Spleen (tissue), 11 donors: ENCODE measurements at regions not wholly inside any gene's neighbourhood (a gene's known extent, or its start where the extent isn't known, plus 50 kb on each side); places are given as distances from the start of the nearest gene placed in this dataset.

Experiments
- DNase-seq: peaks from one replicate; pipeline ENCODE4 v3.0.0-alpha.2; 2020
- H3K27ac ChIP-seq, 8 donors: fragments of 200-600 bp; sonication (generic) in 7 of 8; 1 replicate in 4 of 8; 2 replicates in 4 of 8; pipeline versions ENCODE4 v1.5.0 to v1.8.0; 2016 to 2021; ENCODE audit warnings: inconsistent platforms in 4 of 8, mild to moderate bottlenecking in 4 of 8, moderate library complexity in 1 of 8
- H3K27me3 ChIP-seq, 7 donors: fragments of 200-600 bp; sonication (generic) in 6 of 7; replicated peaks in 1 of 7; 1 replicate in 4 of 7; 2 replicates in 3 of 7; pipeline versions ENCODE4 v1.5.0 to v1.8.0; 2016 to 2021; ENCODE audit warnings: inconsistent platforms in 3 of 7, mild to moderate bottlenecking in 1 of 7
- H3K36me3 ChIP-seq, 6 donors: fragments of 200-600 bp; sonication (generic) in 5 of 6; 1 replicate in 4 of 6; 2 replicates in 2 of 6; pipeline versions ENCODE4 v1.5.0 to v1.8.0; 2016 to 2021; ENCODE audit warnings: inconsistent platforms in 2 of 6
- H3K4me1 ChIP-seq, 6 donors: fragments of 200-600 bp; sonication (generic) in 5 of 6; 1 replicate in 3 of 6; 2 replicates in 3 of 6; pipeline versions ENCODE4 v1.5.0 to v1.8.0; 2016 to 2021; ENCODE audit warnings: inconsistent platforms in 3 of 6
- H3K4me3 ChIP-seq, 8 donors: fragments of 200-600 bp; sonication (generic) in 7 of 8; 1 replicate in 4 of 8; 2 replicates in 4 of 8; pipeline versions ENCODE4 v1.5.0 to v1.8.0; 2016 to 2021; ENCODE audit warnings: inconsistent platforms in 4 of 8, mild to moderate bottlenecking in 4 of 8, moderate library complexity in 2 of 8
- H3K9me3 ChIP-seq, 8 donors: fragments of 200-600 bp; sonication (generic) in 7 of 8; 1 replicate in 4 of 8; 2 replicates in 4 of 8; pipeline versions ENCODE4 v1.5.0 to v1.8.0; 2016 to 2021; ENCODE audit warnings: inconsistent platforms in 4 of 8
- CTCF ChIP-seq, 11 experiments: fragments of 200-600 bp in 7 of 11; fragments of 450-650 bp in 4 of 11; sonication (generic) in 4 of 11; IDR thresholded peaks in 8 of 11; conservative IDR thresholded peaks in 3 of 11; 1 replicate in 7 of 11; 2 replicates in 4 of 11; pipeline versions ENCODE4 v1.4.0 to v1.8.0; 2016 to 2021; ENCODE audit warnings: antibody characterized with exemption in 11 of 11, inconsistent platforms in 4 of 11, mild to moderate bottlenecking in 1 of 11
- POLR2A ChIP-seq, 3 donors: fragments of 450-650 bp; IDR thresholded peaks; one replicate each; pipeline ENCODE4 v1.5.1; 2017; ENCODE audit warnings: antibody characterized with exemption in 3 of 3, mild to moderate bottlenecking in 1 of 3
- POLR2AphosphoS5 ChIP-seq, 3 donors: sonication (generic); formaldehyde crosslinking; IDR thresholded peaks; one replicate each; pipeline ENCODE4 v1.5.1; 2017; ENCODE audit warnings: antibody characterized with exemption in 3 of 3
- WGBS, 5 donors: extraction: QIAGEN DNeasy Blood & Tissue Kit in 3 of 5; methylation state at CpG; one replicate each; pipeline versions ENCODE4 v1.1.5 to v1.1.7; 2013 to 2018; 5-methylcytosine and 5-hydroxymethylcytosine counted together
- intact Hi-C: fragments of 100-400 bp; cut with DNase I; formaldehyde crosslinking; loops from one replicate; pipeline ENCODE4 v1.15.0; 2023; ENCODE audit warnings: low total_unique reads
- donor health status: healthy with polysubstance abuse.
- donor health status: DM: no; HTN: no; CAD: no; lungs with moderate emphysema.
- donor health status: DM: no; HTN: no; CAD: no.
- donor health status: Bipolar disorder and iron deficiency.
- donor health status: healthy.
- donor health status: DM: no; HTN: no; CAD: no.
- donor health status: DM: yes; HTN: yes; CAD: no.

GRCh38 chr6:85118652-85119235 is 331.1 kb upstream of the NT5E start:
- Histone ChIP-seq H3K4me3 (no peak overlapping the region), H3K9me3 (peaks cover 0 to 3% (median 0%) of the 10 kb centered on the region in 8 donors), H3K27me3 (no peaks in the 10 kb centered on the region), H3K4me1 (no peaks in the 10 kb centered on the region), H3K36me3 (no peaks in the 10 kb centered on the region), H3K27ac (no peak overlapping the region)
- intact Hi-C loops = no loop called here
- DNase-seq = no peak
- TF ChIP-seq POLR2AphosphoS5 (IDR thresholded peaks at IDR 0.05) = no peak
- WGBS, 5 donors = 76 to 83% (median 80%) methylated on average over 8 of the region's 8 CpGs

GRCh38 chr6:85118233-85118632 is 331.6 kb upstream of the NT5E start:
- Histone ChIP-seq H3K27ac (no peak overlapping the region), H3K4me1 (no peaks in the 10 kb centered on the region), H3K4me3 (no peak overlapping the region), H3K27me3 (no peaks in the 10 kb centered on the region), H3K9me3 (peaks cover 0 to 3% (median 0%) of the 10 kb centered on the region in 8 donors), H3K36me3 (no peaks in the 10 kb centered on the region)
- 71 to 88% (median 83%) methylated on average over 5 of the region's 5 CpGs for WGBS, 5 donors
- intact Hi-C loops = no loop called here
- TF ChIP-seq POLR2AphosphoS5 (IDR thresholded peaks at IDR 0.05) (no peak), POLR2A (IDR thresholded peaks at IDR 0.05) (no peak), CTCF (IDR thresholded peaks at IDR 0.05 in 8 of 11, conservative IDR thresholded peaks at IDR 0.05 in 3 of 11) (no peak)
- DNase-seq = no peak

DNA sequence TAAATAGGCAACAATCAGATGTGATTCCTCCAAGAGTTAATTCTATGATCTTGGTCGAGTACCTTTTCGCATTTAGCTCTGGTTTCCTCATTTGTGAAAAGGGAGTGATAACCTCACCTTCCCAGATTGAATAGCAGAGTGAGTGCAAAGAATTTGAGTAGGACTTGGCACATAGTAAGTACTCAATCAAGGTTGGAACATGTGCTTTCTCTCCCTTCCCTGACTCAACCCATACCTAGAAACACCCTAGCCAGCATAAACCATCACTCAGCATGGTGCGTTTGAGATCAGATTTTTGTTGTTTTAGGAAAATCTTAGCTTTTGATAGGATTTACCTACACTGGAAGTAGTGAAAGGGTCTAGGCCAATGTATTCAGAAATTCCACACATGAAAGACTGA is 333.4 kb upstream of the NT5E start:
- no peak overlapping the region for H3K27ac ChIP-seq
- H3K27me3 ChIP-seq = no peaks in the 10 kb centered on the region
- H3K36me3 ChIP-seq = no peaks in the 10 kb centered on the region
- H3K4me3 ChIP-seq = no peak overlapping the region
- H3K9me3 ChIP-seq = no peaks in the 10 kb centered on the region
- no peaks in the 10 kb centered on the region for H3K4me1 ChIP-seq
- TF ChIP-seq POLR2A (IDR thresholded peaks at IDR 0.05) = no peak
- TF ChIP-seq POLR2AphosphoS5 (IDR thresholded peaks at IDR 0.05) = no peak
- no peak for DNase-seq
- intact Hi-C loops = no loop called here
- WGBS, 5 donors = 80 to 91% (median 84%) methylated on average over 3 of the region's 3 CpGs

DNA sequence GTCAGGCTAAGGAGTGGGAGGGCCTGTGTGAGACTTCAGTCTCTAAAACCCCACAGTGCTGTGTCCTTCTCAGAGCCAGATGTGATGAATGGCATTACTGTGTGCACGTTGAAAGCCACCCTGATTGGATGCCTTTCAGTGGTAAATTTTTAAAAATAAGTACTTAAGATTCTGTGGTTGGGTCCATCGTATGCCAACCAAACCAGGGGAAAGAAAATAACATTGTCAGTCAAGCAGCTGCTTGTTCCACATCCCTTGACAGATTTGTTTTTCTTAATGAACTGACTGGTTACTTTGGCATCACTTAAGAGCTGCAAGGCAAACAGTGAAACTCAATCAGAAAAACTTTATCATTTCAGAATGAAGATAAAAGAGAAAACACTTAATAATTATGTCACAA is 334.0 kb upstream of the NT5E start:
- Histone ChIP-seq H3K27ac (no peak overlapping the region), H3K4me3 (no peak overlapping the region), H3K4me1 (no peaks in the 10 kb centered on the region), H3K9me3 (no peaks in the 10 kb centered on the region), H3K36me3 (no peaks in the 10 kb centered on the region), H3K27me3 (no peaks in the 10 kb centered on the region)
- intact Hi-C loops = no loop called here
- DNase-seq = no peak
- TF ChIP-seq CTCF (IDR thresholded peaks at IDR 0.05 in 8 of 11, conservative IDR thresholded peaks at IDR 0.05 in 3 of 11) (no peak), POLR2A (IDR thresholded peaks at IDR 0.05) (no peak), POLR2AphosphoS5 (IDR thresholded peaks at IDR 0.05) (no peak)
- WGBS, 5 donors = 65 to 71% (median 68%) methylated on average over 2 of the region's 2 CpGs

- intact Hi-C loops = no loop called here
- no peaks in the 10 kb centered on the region for H3K4me1 ChIP-seq
- H3K9me3 ChIP-seq = no peaks in the 10 kb centered on the region
- DNase-seq = no peak
- H3K27me3 ChIP-seq = no peaks in the 10 kb centered on the region
- TF ChIP-seq CTCF (IDR thresholded peaks at IDR 0.05 in 8 of 11, conservative IDR thresholded peaks at IDR 0.05 in 3 of 11) (no peak), POLR2AphosphoS5 (IDR thresholded peaks at IDR 0.05) (no peak), POLR2A (IDR thresholded peaks at IDR 0.05) (no peak)
- H3K36me3 ChIP-seq = no peaks in the 10 kb centered on the region
- 68 to 86% (median 79%) methylated on average over 6 of the region's 6 CpGs for WGBS, 5 donors
- H3K4me3 ChIP-seq = no peak overlapping the region
- no peak overlapping the region for H3K27ac ChIP-seq
These were observed 334.5 kb upstream of the NT5E start for GRCh38 chr6:85115376-85115775.
